ENCODE measurements at regions not wholly inside any gene's neighbourhood (a gene's known extent, or its start where the extent isn't known, plus 50 kb on each side); places are given as distances from the start of the nearest gene placed in this dataset.

- peak; percentile 41 for DNase-seq (ENCODE audit: low read depth, low spot score)
These were observed 597.2 kb upstream of the ZEB2 start for GRCh38 chr2:145116834-145117725.

GRCh38 chr2:145116056-145116455 lies 596.1 kb upstream of the ZEB2 start:
- no peak for DNase-seq (ENCODE audit: low read depth, low spot score)

GRCh38 chr2:145114726-145115125 lies 594.8 kb upstream of the ZEB2 start:
- peak; percentile 71 for DNase-seq (ENCODE audit: low read depth, low spot score)

GRCh38 chr2:145112467-145112866 lies 592.5 kb upstream of the ZEB2 start:
- DNase-seq (ENCODE audit: low read depth, low spot score): no peak

GRCh38 chr2:145110668-145111356 lies 590.9 kb upstream of the ZEB2 start:
- peak; percentile 57 for DNase-seq (ENCODE audit: low read depth, low spot score)

- no peak for DNase-seq (ENCODE audit: low read depth, low spot score)
These were observed 589.2 kb upstream of the ZEB2 start for GRCh38 chr2:145108959-145109710.

GRCh38 chr2:145108361-145108778 lies 588.5 kb upstream of the ZEB2 start:
- peak; percentile 36 for DNase-seq (ENCODE audit: low read depth, low spot score)

- DNase-seq (ENCODE audit: low read depth, low spot score): no peak
These were observed 586.4 kb upstream of the ZEB2 start for GRCh38 chr2:145106293-145106692.

GRCh38 chr2:145102706-145103105 lies 582.8 kb upstream of the ZEB2 start:
- DNase-seq (ENCODE audit: low read depth, low spot score): no peak

GRCh38 chr2:145100301-145100700 lies 580.4 kb upstream of the ZEB2 start:
- DNase-seq (ENCODE audit: low read depth, low spot score): no peak

GRCh38 chr2:145096582-145096981 lies 576.7 kb upstream of the ZEB2 start:
- no peak for DNase-seq (ENCODE audit: low read depth, low spot score)

GRCh38 chr2:145095641-145096435 lies 575.9 kb upstream of the ZEB2 start:
- DNase-seq (ENCODE audit: low read depth, low spot score): no peak

- peak; percentile 51 for DNase-seq (ENCODE audit: low read depth, low spot score)
These were observed 574.5 kb upstream of the ZEB2 start for GRCh38 chr2:145094370-145094769.

GRCh38 chr2:145091967-145092366 lies 572.0 kb upstream of the ZEB2 start:
- DNase-seq (ENCODE audit: low read depth, low spot score): no peak

- DNase-seq (ENCODE audit: low read depth, low spot score): no peak
These were observed 571.2 kb upstream of the ZEB2 start for GRCh38 chr2:145090841-145091761.

GRCh38 chr2:145088756-145089155 lies 568.8 kb upstream of the ZEB2 start:
- no peak for DNase-seq (ENCODE audit: low read depth, low spot score)

GRCh38 chr2:145086910-145087309 lies 567.0 kb upstream of the ZEB2 start:
- no peak for DNase-seq (ENCODE audit: low read depth, low spot score)

- no peak for DNase-seq (ENCODE audit: low read depth, low spot score)
These were observed 565.7 kb upstream of the ZEB2 start for GRCh38 chr2:145085612-145086011.

GRCh38 chr2:145080426-145080825 lies 560.5 kb upstream of the ZEB2 start:
- DNase-seq (ENCODE audit: low read depth, low spot score): no peak

GRCh38 chr2:145079641-145080040 lies 559.7 kb upstream of the ZEB2 start:
- no peak for DNase-seq (ENCODE audit: low read depth, low spot score)

Data from astrocyte of the hippocampus (primary cell).